RWPE1 (cell line): ENCODE measurements at regions not wholly inside any gene's neighbourhood (a gene's known extent, or its start where the extent isn't known, plus 50 kb on each side); places are given as distances from the start of the nearest gene placed in this dataset.

Experiments used
- CTCF ChIA-PET: fragments of 350-600 bp; sonication (Branson Sonifier 250); formaldehyde crosslinking; extraction: SDS; loops from one replicate; lab custom pipeline; 2021; lab: Yijun Ruan, JAX
- POLR2A ChIA-PET: fragments of 400-600 bp; formaldehyde crosslinking; extraction: SDS; loops from one replicate; lab custom pipeline; 2020; ENCODE audit warnings: antibody characterized with exemption; ENCODE audit not compliant: low non-redundant PET; lab: Yijun Ruan, JAX
- DNase-seq: peaks from one replicate; pipeline ENCODE4 v3.0.0; 2012; ENCODE audit warnings: low spot score
- H3K27ac ChIP-seq: fragments of 450-650 bp; 2 replicates; pipeline ENCODE4 v1.5.1; 2017
- CTCF ChIP-seq: fragments of 450-650 bp; conservative IDR thresholded peaks from 2 replicates; pipeline ENCODE4 v1.5.1; 2017; ENCODE audit warnings: low read depth, mild to moderate bottlenecking

- DNase-seq, result no peak
- no peak for TF ChIP-seq CTCF
- CTCF ChIA-PET, result no interaction called here
- POLR2A ChIA-PET, result no interaction called here
- H3K27ac ChIP-seq, result no peak overlapping the region
Observed at GRCh38 chr13:103859952-103860351, 793.7 kb upstream of the SLC10A2 start.

- ChIA-PET POLR2A (no interaction called here), CTCF (no interaction called here)
- no peak for DNase-seq
- TF ChIP-seq CTCF, result no peak
- no peak overlapping the region for H3K27ac ChIP-seq
Observed at GRCh38 chr13:103852036-103852435, 785.8 kb upstream of the SLC10A2 start.

GRCh38 chr13:103844471-103844870 lies 778.3 kb upstream of the SLC10A2 start:
- no peak for DNase-seq
- CTCF ChIA-PET, result interaction anchor here (0.7 kb wide), 1 partner anchor 272 kb away, joined by 3 read pairs; no protein-coding TSS in a partner anchor
- H3K27ac ChIP-seq, result no peak overlapping the region
- TF ChIP-seq CTCF, result no peak
- POLR2A ChIA-PET, result no interaction called here

- ChIA-PET CTCF (no interaction called here), POLR2A (no interaction called here)
- no peak for TF ChIP-seq CTCF
- no peak for DNase-seq
- H3K27ac ChIP-seq, result no peak overlapping the region
Observed at GRCh38 chr13:103839460-103839859, 773.2 kb upstream of the SLC10A2 start.

GRCh38 chr13:103835052-103835451 lies 768.8 kb upstream of the SLC10A2 start:
- ChIA-PET POLR2A (no interaction called here), CTCF (no interaction called here)
- TF ChIP-seq CTCF, result no peak
- no peak overlapping the region for H3K27ac ChIP-seq
- DNase-seq, result no peak

GRCh38 chr13:103833294-103833852 lies 767.2 kb upstream of the SLC10A2 start:
- no peak overlapping the region for H3K27ac ChIP-seq
- CTCF ChIA-PET, result no interaction called here
- no peak for TF ChIP-seq CTCF
- DNase-seq, result no peak
- POLR2A ChIA-PET, result no interaction called here
